Erythroblast (primary cell): ENCODE measurements at regions not wholly inside any gene's neighbourhood (a gene's known extent, or its start where the extent isn't known, plus 50 kb on each side); places are given as distances from the start of the nearest gene placed in this dataset.

Experiments used
- GATA1 ChIP-seq: IDR thresholded peaks from 2 replicates; pipeline ENCODE4 v1.6.1; 2011; ENCODE audit warnings: low read depth, mild to moderate bottlenecking, control low read depth, low read length, moderate library complexity
- POLR2A ChIP-seq: IDR thresholded peaks from 2 replicates; pipeline ENCODE4 v1.6.1; 2011; ENCODE audit warnings: mild to moderate bottlenecking, low read length

DNA sequence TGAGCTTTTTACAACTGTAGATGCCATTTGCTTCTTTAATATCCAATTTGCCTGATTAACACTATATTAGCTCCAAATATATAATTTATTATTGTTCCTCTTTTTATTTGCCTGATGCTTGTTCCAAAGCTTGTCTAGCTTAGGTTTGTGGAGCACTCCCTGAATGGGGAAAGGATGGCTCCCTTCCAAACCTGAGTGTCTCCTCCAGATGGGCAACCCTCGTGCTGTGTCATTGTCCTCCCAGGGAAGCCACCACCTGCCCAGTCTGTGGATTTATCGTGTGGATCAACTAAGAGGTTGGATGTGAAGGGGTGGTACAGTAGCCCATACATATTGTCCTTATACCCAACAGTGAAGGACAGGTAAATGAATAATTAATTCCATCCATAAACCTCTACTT lies 404.9 kb downstream of the CDK5RAP2 start:
- TF ChIP-seq POLR2A (no peak), GATA1 (no peak)
